K562 (cell line): ENCODE measurements at regions not wholly inside any gene's neighbourhood (a gene's known extent, or its start where the extent isn't known, plus 50 kb on each side); places are given as distances from the start of the nearest gene placed in this dataset.

ENCODE experiments used
- BCL6 ChIP-seq: fragments of 250-450 bp; sonication (Bioruptor Pico); IDR thresholded peaks from 2 replicates; pipeline ENCODE4 v1.4.0; 2020
- CBFB ChIP-seq: sonication (generic); formaldehyde crosslinking; IDR thresholded peaks from 2 replicates; pipeline ENCODE4 v1.4.0; 2020; ENCODE audit warnings: mild to moderate bottlenecking, missing genetic modification reagents
- EP300 ChIP-seq: IDR thresholded peaks from 2 replicates; pipeline ENCODE4 v1.6.1; 2012; ENCODE audit warnings: low read length, improper control_type of control experiment
- HEY1 ChIP-seq: fragments of 250-450 bp; sonication (Bioruptor Pico); IDR thresholded peaks from 2 replicates; pipeline ENCODE4 v1.5.0; 2020; ENCODE audit warnings: mild to moderate bottlenecking, moderate library complexity, borderline replicate concordance
- PHF21A ChIP-seq: fragments of 450-650 bp; IDR thresholded peaks from 2 replicates; pipeline ENCODE4 v1.6.1; 2017; ENCODE audit warnings: low read depth, borderline replicate concordance
- SIN3B ChIP-seq: fragments of 450-650 bp; IDR thresholded peaks from 2 replicates; pipeline ENCODE4 v1.6.1; 2017; ENCODE audit warnings: low read depth, mild to moderate bottlenecking, moderate library complexity
- TF ChIP-seq, protein P1 (sequence below): sonication (generic); formaldehyde crosslinking; IDR thresholded peaks from 2 replicates; pipeline ENCODE4 v1.9.0; 2022; ENCODE audit warnings: mild to moderate bottlenecking, missing genetic modification reagents

DNA sequence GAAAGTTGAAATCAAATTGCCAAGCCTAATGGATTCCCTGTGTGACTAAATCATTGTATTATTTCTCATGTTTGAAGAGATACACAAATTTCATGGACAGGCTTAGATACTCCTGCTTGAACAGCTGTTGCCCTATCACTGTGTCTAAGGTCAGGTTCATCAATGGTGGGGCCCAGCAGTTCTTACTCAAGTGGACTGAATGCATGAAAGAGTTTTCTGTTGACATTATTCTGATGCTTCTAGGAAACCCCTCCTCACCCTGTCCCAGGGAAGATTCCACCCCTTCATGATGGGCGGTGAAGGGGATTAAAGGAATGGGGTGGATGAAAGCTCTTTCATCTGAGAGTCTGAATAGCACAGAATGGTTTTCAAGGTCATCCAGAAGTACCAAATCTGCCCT, 148.8 kb downstream of the INO80D start:
- TF ChIP-seq CBFB (CRISPR knock-in tag) (no peak), SIN3B (no peak), BCL6 (no peak), PHF21A (no peak), HEY1 (CRISPR knock-in tag) (no peak), EP300 (no peak)
- TF ChIP-seq, protein P1, sequence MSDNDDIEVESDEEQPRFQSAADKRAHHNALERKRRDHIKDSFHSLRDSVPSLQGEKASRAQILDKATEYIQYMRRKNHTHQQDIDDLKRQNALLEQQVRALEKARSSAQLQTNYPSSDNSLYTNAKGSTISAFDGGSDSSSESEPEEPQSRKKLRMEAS = no peak
